Activated T-cell treated with anti-CD3 and anti-CD28 coated beads for 1 hour (primary cell): ENCODE measurements at regions not wholly inside any gene's neighbourhood (a gene's known extent, or its start where the extent isn't known, plus 50 kb on each side); places are given as distances from the start of the nearest gene placed in this dataset.

Experiments used
- DNase-seq: peaks from one replicate; pipeline ENCODE4 v3.0.0-alpha.2; 2020; ENCODE audit warnings: low read depth

- no peak for DNase-seq
Measured at GRCh38 chr22:49282596-49282995, 545.1 kb downstream of the BRD1 start.

- no peak for DNase-seq
Measured at GRCh38 chr22:49281467-49282340, 546.0 kb downstream of the BRD1 start.

GRCh38 chr22:49278340-49278739 lies 549.3 kb downstream of the BRD1 start:
- DNase-seq = no peak

- no peak for DNase-seq
Measured at GRCh38 chr22:49276567-49276966, 551.1 kb downstream of the BRD1 start.

GRCh38 chr22:49274754-49275380 lies 552.8 kb downstream of the BRD1 start:
- no peak for DNase-seq

- DNase-seq = no peak
Measured at GRCh38 chr22:49272546-49273125, 555.0 kb downstream of the BRD1 start.

- no peak for DNase-seq
Measured at GRCh38 chr22:49271831-49272230, 555.8 kb downstream of the BRD1 start.

- DNase-seq = no peak
Measured at GRCh38 chr22:49271369-49271727, 556.3 kb downstream of the BRD1 start.

GRCh38 chr22:49270595-49271368 lies 556.9 kb downstream of the BRD1 start:
- no peak for DNase-seq

GRCh38 chr22:49269928-49270327 lies 557.7 kb downstream of the BRD1 start:
- DNase-seq = no peak

GRCh38 chr22:49269371-49269770 lies 558.3 kb downstream of the BRD1 start:
- no peak for DNase-seq

- no peak for DNase-seq
Measured at GRCh38 chr22:49268924-49269323, 558.7 kb downstream of the BRD1 start.

GRCh38 chr22:49267996-49268395 lies 559.7 kb downstream of the BRD1 start:
- DNase-seq = no peak

GRCh38 chr22:49266561-49267519 lies 560.8 kb downstream of the BRD1 start:
- DNase-seq = no peak

GRCh38 chr22:49264696-49265095 lies 563.0 kb downstream of the BRD1 start:
- no peak for DNase-seq

GRCh38 chr22:49263101-49263500 lies 564.6 kb downstream of the BRD1 start:
- no peak for DNase-seq

GRCh38 chr22:49262167-49262566 lies 565.5 kb downstream of the BRD1 start:
- no peak for DNase-seq

GRCh38 chr22:49261616-49262015 lies 566.1 kb downstream of the BRD1 start:
- no peak for DNase-seq

- DNase-seq = no peak
Measured at GRCh38 chr22:49260681-49261580, 566.7 kb downstream of the BRD1 start.
